ENCODE measurements at regions not wholly inside any gene's neighbourhood (a gene's known extent, or its start where the extent isn't known, plus 50 kb on each side); places are given as distances from the start of the nearest gene placed in this dataset.

DNA sequence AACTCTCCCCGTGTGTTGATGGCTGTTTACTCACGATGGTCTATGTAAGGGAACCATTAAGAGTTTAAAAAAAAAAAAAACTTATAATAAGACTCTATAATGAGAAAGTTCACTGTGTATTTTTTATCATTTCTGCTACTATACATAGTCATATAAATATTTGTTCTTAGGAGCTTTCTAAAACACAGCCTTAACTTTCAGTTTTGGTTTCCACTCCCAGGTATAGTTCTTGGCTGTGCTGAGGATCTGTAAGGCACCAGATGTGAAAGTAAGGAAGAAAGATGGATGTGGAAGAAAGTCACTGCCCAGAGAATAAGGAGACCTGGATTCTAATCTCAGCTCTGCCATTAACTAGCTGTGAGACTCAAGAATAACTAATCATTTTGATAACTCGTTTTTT, 101.9 kb upstream of the THBS1 start:
- H3K4me3 ChIP-seq (ENCODE audit: low read depth, low read length, poor library complexity, severe bottlenecking) = no peak overlapping the region
- H3K9me3 ChIP-seq (ENCODE audit: low read length) = no peaks in the 10 kb centered on the region
- H3K9me2 ChIP-seq (ENCODE audit: low read depth, low read length) = no peaks in the 10 kb centered on the region
- no peaks in the 10 kb centered on the region for H3K4me1 ChIP-seq (ENCODE audit: insufficient read depth, low read length, severe bottlenecking)
- H2AFZ ChIP-seq (ENCODE audit: low read length) = no peak overlapping the region
- no peak overlapping the region for H3K4me2 ChIP-seq (ENCODE audit: low read length)
- no peaks in the 10 kb centered on the region for H3F3A ChIP-seq (ENCODE audit: insufficient read depth, low read length)
- no peak overlapping the region for H3K27ac ChIP-seq (ENCODE audit: low read depth, low read length, poor library complexity, severe bottlenecking)
- H3K36me3 ChIP-seq (ENCODE audit: insufficient read depth, low read length) = no peaks in the 10 kb centered on the region
- no peak overlapping the region for H3K9ac ChIP-seq (ENCODE audit: low read length)
- TF ChIP-seq, protein P1, sequence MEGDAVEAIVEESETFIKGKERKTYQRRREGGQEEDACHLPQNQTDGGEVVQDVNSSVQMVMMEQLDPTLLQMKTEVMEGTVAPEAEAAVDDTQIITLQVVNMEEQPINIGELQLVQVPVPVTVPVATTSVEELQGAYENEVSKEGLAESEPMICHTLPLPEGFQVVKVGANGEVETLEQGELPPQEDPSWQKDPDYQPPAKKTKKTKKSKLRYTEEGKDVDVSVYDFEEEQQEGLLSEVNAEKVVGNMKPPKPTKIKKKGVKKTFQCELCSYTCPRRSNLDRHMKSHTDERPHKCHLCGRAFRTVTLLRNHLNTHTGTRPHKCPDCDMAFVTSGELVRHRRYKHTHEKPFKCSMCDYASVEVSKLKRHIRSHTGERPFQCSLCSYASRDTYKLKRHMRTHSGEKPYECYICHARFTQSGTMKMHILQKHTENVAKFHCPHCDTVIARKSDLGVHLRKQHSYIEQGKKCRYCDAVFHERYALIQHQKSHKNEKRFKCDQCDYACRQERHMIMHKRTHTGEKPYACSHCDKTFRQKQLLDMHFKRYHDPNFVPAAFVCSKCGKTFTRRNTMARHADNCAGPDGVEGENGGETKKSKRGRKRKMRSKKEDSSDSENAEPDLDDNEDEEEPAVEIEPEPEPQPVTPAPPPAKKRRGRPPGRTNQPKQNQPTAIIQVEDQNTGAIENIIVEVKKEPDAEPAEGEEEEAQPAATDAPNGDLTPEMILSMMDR (IDR thresholded peaks at IDR 0.05; ENCODE audit: low read length) = no peak
- TF ChIP-seq EZH2 (IDR thresholded peaks at IDR 0.05; ENCODE audit: borderline replicate concordance, low read length) = no peak
- no peaks in the 10 kb centered on the region for H3K79me2 ChIP-seq (ENCODE audit: insufficient read depth, low read length)
- no peaks in the 10 kb centered on the region for H3K27me3 ChIP-seq (ENCODE audit: insufficient read depth, low read length)
- no peaks in the 10 kb centered on the region for H4K20me1 ChIP-seq (ENCODE audit: insufficient read depth, low read length)

- Histone ChIP-seq H3F3A (ENCODE audit: insufficient read depth, low read length) (no peaks in the 10 kb centered on the region), H3K27ac (ENCODE audit: low read depth, low read length, poor library complexity, severe bottlenecking) (no peak overlapping the region), H3K4me1 (ENCODE audit: insufficient read depth, low read length, severe bottlenecking) (no peaks in the 10 kb centered on the region), H2AFZ (ENCODE audit: low read length) (no peak overlapping the region), H3K9me3 (ENCODE audit: low read length) (no peaks in the 10 kb centered on the region), H3K4me2 (ENCODE audit: low read length) (no peak overlapping the region), H3K79me2 (ENCODE audit: insufficient read depth, low read length) (no peaks in the 10 kb centered on the region), H3K9ac (ENCODE audit: low read length) (no peak overlapping the region), H3K9me2 (ENCODE audit: low read depth, low read length) (no peaks in the 10 kb centered on the region), H3K4me3 (ENCODE audit: low read depth, low read length, poor library complexity, severe bottlenecking) (no peak overlapping the region), H3K27me3 (ENCODE audit: insufficient read depth, low read length) (no peaks in the 10 kb centered on the region), H4K20me1 (ENCODE audit: insufficient read depth, low read length) (no peaks in the 10 kb centered on the region), H3K36me3 (ENCODE audit: insufficient read depth, low read length) (no peaks in the 10 kb centered on the region)
- TF ChIP-seq, protein P1 (IDR thresholded peaks at IDR 0.05; ENCODE audit: low read length) = no peak
Measured at GRCh38 chr15:39479911-39480310, 101.0 kb upstream of the THBS1 start.

- Histone ChIP-seq H3K27ac (ENCODE audit: low read depth, low read length, poor library complexity, severe bottlenecking) (no peak overlapping the region), H3K9me2 (ENCODE audit: low read depth, low read length) (no peaks in the 10 kb centered on the region)
- TF ChIP-seq, protein P1 (IDR thresholded peaks at IDR 0.05; ENCODE audit: low read length) = no peak
- TF ChIP-seq EZH2 (IDR thresholded peaks at IDR 0.05; ENCODE audit: borderline replicate concordance, low read length) = no peak
Measured at GRCh38 chr15:39482459-39482858, 98.4 kb upstream of the THBS1 start.

More at GRCh38 chr15:39482459-39482858, 98.4 kb upstream of the THBS1 start:
- Histone ChIP-seq H3K4me3 (ENCODE audit: low read depth, low read length, poor library complexity, severe bottlenecking) (no peak overlapping the region), H3K36me3 (ENCODE audit: insufficient read depth, low read length) (no peaks in the 10 kb centered on the region), H3K4me1 (ENCODE audit: insufficient read depth, low read length, severe bottlenecking) (no peaks in the 10 kb centered on the region), H3F3A (ENCODE audit: insufficient read depth, low read length) (no peaks in the 10 kb centered on the region), H3K9me3 (ENCODE audit: low read length) (no peaks in the 10 kb centered on the region), H3K9ac (ENCODE audit: low read length) (no peak overlapping the region), H3K27me3 (ENCODE audit: insufficient read depth, low read length) (no peaks in the 10 kb centered on the region), H2AFZ (ENCODE audit: low read length) (no peak overlapping the region), H3K79me2 (ENCODE audit: insufficient read depth, low read length) (no peaks in the 10 kb centered on the region), H3K4me2 (ENCODE audit: low read length) (no peak overlapping the region), H4K20me1 (ENCODE audit: insufficient read depth, low read length) (no peaks in the 10 kb centered on the region)
